Hepatocyte (in vitro differentiated cells): ENCODE measurements at regions not wholly inside any gene's neighbourhood (a gene's known extent, or its start where the extent isn't known, plus 50 kb on each side); places are given as distances from the start of the nearest gene placed in this dataset.

Experiments
- DNase-seq: peaks from one replicate; pipeline ENCODE4 v3.0.0-alpha.2; 2016; ENCODE audit warnings: low spot score
- H2AFZ ChIP-seq: fragments of 200-600 bp; sonication (generic); 2 replicates; pipeline ENCODE4 v1.6.0; 2016; ENCODE audit warnings: antibody characterized with exemption, mild to moderate bottlenecking
- H3K27ac ChIP-seq: fragments of 200-600 bp; sonication (generic); 2 replicates; pipeline ENCODE4 v1.5.1; 2016; ENCODE audit warnings: mild to moderate bottlenecking
- H3K27me3 ChIP-seq: fragments of 200-600 bp; sonication (generic); 2 replicates; pipeline ENCODE4 v1.6.1; 2016
- H3K36me3 ChIP-seq: fragments of 200-600 bp; sonication (generic); replicated peaks from 2 replicates; pipeline ENCODE4 v1.5.1; 2016; ENCODE audit warnings: low read depth; ENCODE audit not compliant: insufficient read depth
- H3K4me1 ChIP-seq: fragments of 200-600 bp; sonication (generic); 2 replicates; pipeline ENCODE4 v1.5.1; 2016; ENCODE audit warnings: mild to moderate bottlenecking, moderate library complexity; ENCODE audit not compliant: insufficient read depth
- H3K4me2 ChIP-seq: fragments of 200-600 bp; sonication (generic); 2 replicates; pipeline ENCODE4 v1.6.0; 2016
- H3K4me3 ChIP-seq: fragments of 200-600 bp; sonication (generic); 2 replicates; pipeline ENCODE4 v1.5.1; 2016; ENCODE audit warnings: mild to moderate bottlenecking
- H3K79me2 ChIP-seq: fragments of 200-600 bp; sonication (generic); 2 replicates; pipeline ENCODE4 v1.6.0; 2017; ENCODE audit warnings: mild to moderate bottlenecking
- H3K9me2 ChIP-seq: fragments of 200-600 bp; sonication (generic); replicated peaks from 2 replicates; pipeline ENCODE4 v1.6.0; 2017; ENCODE audit warnings: mild to moderate bottlenecking; ENCODE audit not compliant: insufficient read depth
- H3K9me3 ChIP-seq: fragments of 200-600 bp; sonication (generic); 2 replicates; pipeline ENCODE4 v1.5.1; 2016; ENCODE audit warnings: low read depth, mild to moderate bottlenecking
- H4K20me1 ChIP-seq: fragments of 200-600 bp; sonication (generic); 2 replicates; pipeline ENCODE4 v1.6.0; 2016; ENCODE audit warnings: mild to moderate bottlenecking; ENCODE audit not compliant: insufficient read depth, poor library complexity, severe bottlenecking
- EZH2 ChIP-seq: fragments of 200-600 bp; sonication (generic); IDR thresholded peaks from 2 replicates; pipeline ENCODE4 v1.6.1; 2016; ENCODE audit warnings: antibody characterized with exemption, mild to moderate bottlenecking, borderline replicate concordance
- EZH2phosphoT487 ChIP-seq: fragments of 200-600 bp; sonication (generic); IDR thresholded peaks from one replicate; pipeline ENCODE4 v1.6.1; 2018; ENCODE audit warnings: antibody characterized with exemption, mild to moderate bottlenecking, low read depth, moderate library complexity; ENCODE audit not compliant: unreplicated experiment, severe bottlenecking
- WGBS: methylation state at CpG from one replicate; pipeline ENCODE4 v1.1.6; 2016; ENCODE audit warnings: low lambda C conversion rate; ENCODE audit errors: missing lambda C conversion rate; 5-methylcytosine and 5-hydroxymethylcytosine counted together
- TF ChIP-seq, protein P1 (sequence below): fragments of 200-600 bp; sonication (generic); IDR thresholded peaks from 2 replicates; pipeline ENCODE4 v1.5.1; 2016; ENCODE audit warnings: antibody characterized with exemption, mild to moderate bottlenecking; ENCODE audit not compliant: poor library complexity

DNA sequence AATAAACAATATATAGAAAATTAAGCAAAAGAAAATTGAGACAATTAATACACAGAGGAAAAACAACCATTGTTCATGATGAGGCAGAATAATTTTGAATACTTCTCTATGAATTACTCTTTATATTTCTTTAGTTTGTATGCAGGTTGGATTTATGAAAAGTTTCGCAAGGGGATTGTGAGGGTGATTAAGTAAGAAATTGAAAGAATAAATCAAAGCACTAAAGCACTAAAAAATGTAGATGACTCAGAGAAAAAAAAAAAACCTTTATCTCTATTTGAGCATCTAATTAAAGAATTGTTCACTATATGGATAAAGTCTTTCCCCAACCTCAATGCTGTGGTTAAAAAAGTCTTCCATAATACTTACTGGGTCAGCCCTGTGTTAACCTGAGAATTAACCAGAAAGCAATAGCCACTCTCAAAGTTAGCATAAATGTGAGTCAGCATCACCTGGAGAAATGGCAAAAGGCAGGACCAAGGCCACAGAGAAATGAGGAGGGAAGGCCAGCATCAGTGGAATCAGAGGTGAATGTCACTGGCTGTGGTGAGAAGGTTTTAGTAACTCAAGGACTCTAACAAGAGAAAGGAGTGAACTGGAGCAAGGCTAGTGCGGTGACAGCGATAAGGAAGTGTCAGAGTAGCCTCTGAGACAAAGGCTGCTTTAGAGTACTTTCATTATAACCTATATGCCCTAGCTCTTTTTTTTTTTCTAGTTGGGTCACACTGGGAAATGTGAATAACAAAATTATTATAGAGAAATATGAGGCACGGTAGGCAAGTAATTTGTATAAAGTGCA is 310.4 kb downstream of the KCNC2 start:
- no peaks in the 10 kb centered on the region for H3K9me2 ChIP-seq
- no peak for TF ChIP-seq EZH2phosphoT487
- no peak for TF ChIP-seq EZH2
- TF ChIP-seq, protein P1, sequence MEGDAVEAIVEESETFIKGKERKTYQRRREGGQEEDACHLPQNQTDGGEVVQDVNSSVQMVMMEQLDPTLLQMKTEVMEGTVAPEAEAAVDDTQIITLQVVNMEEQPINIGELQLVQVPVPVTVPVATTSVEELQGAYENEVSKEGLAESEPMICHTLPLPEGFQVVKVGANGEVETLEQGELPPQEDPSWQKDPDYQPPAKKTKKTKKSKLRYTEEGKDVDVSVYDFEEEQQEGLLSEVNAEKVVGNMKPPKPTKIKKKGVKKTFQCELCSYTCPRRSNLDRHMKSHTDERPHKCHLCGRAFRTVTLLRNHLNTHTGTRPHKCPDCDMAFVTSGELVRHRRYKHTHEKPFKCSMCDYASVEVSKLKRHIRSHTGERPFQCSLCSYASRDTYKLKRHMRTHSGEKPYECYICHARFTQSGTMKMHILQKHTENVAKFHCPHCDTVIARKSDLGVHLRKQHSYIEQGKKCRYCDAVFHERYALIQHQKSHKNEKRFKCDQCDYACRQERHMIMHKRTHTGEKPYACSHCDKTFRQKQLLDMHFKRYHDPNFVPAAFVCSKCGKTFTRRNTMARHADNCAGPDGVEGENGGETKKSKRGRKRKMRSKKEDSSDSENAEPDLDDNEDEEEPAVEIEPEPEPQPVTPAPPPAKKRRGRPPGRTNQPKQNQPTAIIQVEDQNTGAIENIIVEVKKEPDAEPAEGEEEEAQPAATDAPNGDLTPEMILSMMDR, result no peak
- WGBS, result 93% methylated on average over 4 of the region's 4 CpGs
- DNase-seq, result no peak
- no peaks in the 10 kb centered on the region for H3K27me3 ChIP-seq
- H4K20me1 ChIP-seq, result no peaks in the 10 kb centered on the region
- H3K9me3 ChIP-seq, result no peaks in the 10 kb centered on the region
- H2AFZ ChIP-seq, result no peak overlapping the region
- no peaks in the 10 kb centered on the region for H3K79me2 ChIP-seq
- H3K4me3 ChIP-seq, result no peak overlapping the region
- peaks cover 3% of the 10 kb centered on the region for H3K4me1 ChIP-seq
- no peaks in the 10 kb centered on the region for H3K36me3 ChIP-seq
- no peak overlapping the region for H3K27ac ChIP-seq
- no peak overlapping the region for H3K4me2 ChIP-seq

GRCh38 chr12:74900232-74900631 is 309.4 kb downstream of the KCNC2 start:
- Histone ChIP-seq H3K27ac (no peak overlapping the region), H3K4me1 (peaks cover 3% of the 10 kb centered on the region), H3K27me3 (no peaks in the 10 kb centered on the region), H2AFZ (no peak overlapping the region), H3K4me3 (no peak overlapping the region), H4K20me1 (no peaks in the 10 kb centered on the region), H3K79me2 (no peaks in the 10 kb centered on the region), H3K4me2 (no peak overlapping the region), H3K9me2 (no peaks in the 10 kb centered on the region), H3K36me3 (no peaks in the 10 kb centered on the region), H3K9me3 (no peaks in the 10 kb centered on the region)
- DNase-seq, result no peak
- WGBS, result 83% methylated on average over 4 of the region's 4 CpGs
- TF ChIP-seq, protein P1, result no peak
- TF ChIP-seq EZH2phosphoT487 (no peak), EZH2 (no peak)

GRCh38 chr12:74903522-74903921 is 306.1 kb downstream of the KCNC2 start:
- WGBS, result 0% methylated on average over 1 of the region's 1 CpG
- Histone ChIP-seq H3K4me2 (no peak overlapping the region), H3K4me1 (no peaks in the 10 kb centered on the region), H3K4me3 (no peak overlapping the region), H3K36me3 (no peaks in the 10 kb centered on the region), H3K9me3 (no peaks in the 10 kb centered on the region), H3K27me3 (no peaks in the 10 kb centered on the region), H4K20me1 (no peaks in the 10 kb centered on the region), H3K27ac (no peak overlapping the region), H2AFZ (no peak overlapping the region), H3K79me2 (no peaks in the 10 kb centered on the region), H3K9me2 (no peaks in the 10 kb centered on the region)
- TF ChIP-seq EZH2phosphoT487 (no peak), EZH2 (no peak)
- TF ChIP-seq, protein P1, result no peak
- no peak for DNase-seq
